Mucosa of descending colon (tissue), 3 donors: ENCODE measurements at regions not wholly inside any gene's neighbourhood (a gene's known extent, or its start where the extent isn't known, plus 50 kb on each side); places are given as distances from the start of the nearest gene placed in this dataset.
A peak's percentile ranks its signal among the peaks of the same experiment; 100 is the strongest.

Source experiments
- ATAC-seq: fragments of 200-7000 bp; cut with Tn5 transposase; one replicate; pipeline ENCODE4 v1.9.1; 2020; ENCODE audit warnings: mild to moderate bottlenecking, moderate library complexity
- DNase-seq, 3 donors: peaks; one replicate each; pipeline ENCODE4 v3.0.0-alpha.2; 2020
- H3K36me3 ChIP-seq: fragments of 200-600 bp; one replicate; pipeline ENCODE4 v1.8.0; 2021; ENCODE audit warnings: low read depth, mild to moderate bottlenecking
- H3K4me1 ChIP-seq: fragments of 200-600 bp; one replicate; pipeline ENCODE4 v1.8.0; 2021; ENCODE audit warnings: low read depth, mild to moderate bottlenecking
- H3K4me3 ChIP-seq: fragments of 200-600 bp; one replicate; pipeline ENCODE4 v1.8.0; 2021; ENCODE audit warnings: mild to moderate bottlenecking
- H3K9me3 ChIP-seq: fragments of 200-600 bp; one replicate; pipeline ENCODE4 v1.8.0; 2021; ENCODE audit warnings: mild to moderate bottlenecking
- intact Hi-C, 2 donors: fragments of 100-400 bp; cut with DNase I in 1 of 2; cut with micrococcal nuclease in 1 of 2; formaldehyde crosslinking; loops; one replicate each; pipeline versions ENCODE4 v1.11.0 to v1.11.1; 2022; cut with DNase I, micrococcal nuclease
- TF ChIP-seq, protein P1 (sequence below): fragments of 200-600 bp; IDR thresholded peaks from one replicate; pipeline ENCODE4 v1.8.0; 2022; ENCODE audit warnings: antibody characterized with exemption, mild to moderate bottlenecking
- donor health status: DM: no; HTN: no; CAD: no; lungs with moderate emphysema.
- donor health status: DM: no; HTN: no; CAD: no.
- donor health status: DM: no; HTN: yes; CAD: no.

- intact Hi-C loops = loop anchor here in 1 of 2 donors (10.0 kb wide), 1 partner anchor 86 kb away; the partner anchor contains the start of gene CEBPB
- ATAC-seq = no peak
- Histone ChIP-seq H3K9me3 (no peaks in the 10 kb centered on the region), H3K36me3 (no peaks in the 10 kb centered on the region), H3K4me1 (peaks cover 13% of the 10 kb centered on the region), H3K4me3 (no peak overlapping the region)
- DNase-seq = peak in 1 of 3 donors; percentile 22
- TF ChIP-seq, protein P1, sequence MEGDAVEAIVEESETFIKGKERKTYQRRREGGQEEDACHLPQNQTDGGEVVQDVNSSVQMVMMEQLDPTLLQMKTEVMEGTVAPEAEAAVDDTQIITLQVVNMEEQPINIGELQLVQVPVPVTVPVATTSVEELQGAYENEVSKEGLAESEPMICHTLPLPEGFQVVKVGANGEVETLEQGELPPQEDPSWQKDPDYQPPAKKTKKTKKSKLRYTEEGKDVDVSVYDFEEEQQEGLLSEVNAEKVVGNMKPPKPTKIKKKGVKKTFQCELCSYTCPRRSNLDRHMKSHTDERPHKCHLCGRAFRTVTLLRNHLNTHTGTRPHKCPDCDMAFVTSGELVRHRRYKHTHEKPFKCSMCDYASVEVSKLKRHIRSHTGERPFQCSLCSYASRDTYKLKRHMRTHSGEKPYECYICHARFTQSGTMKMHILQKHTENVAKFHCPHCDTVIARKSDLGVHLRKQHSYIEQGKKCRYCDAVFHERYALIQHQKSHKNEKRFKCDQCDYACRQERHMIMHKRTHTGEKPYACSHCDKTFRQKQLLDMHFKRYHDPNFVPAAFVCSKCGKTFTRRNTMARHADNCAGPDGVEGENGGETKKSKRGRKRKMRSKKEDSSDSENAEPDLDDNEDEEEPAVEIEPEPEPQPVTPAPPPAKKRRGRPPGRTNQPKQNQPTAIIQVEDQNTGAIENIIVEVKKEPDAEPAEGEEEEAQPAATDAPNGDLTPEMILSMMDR = no peak
Observed at GRCh38 chr20:50280851-50281655, 90.4 kb downstream of the CEBPB start.

DNA sequence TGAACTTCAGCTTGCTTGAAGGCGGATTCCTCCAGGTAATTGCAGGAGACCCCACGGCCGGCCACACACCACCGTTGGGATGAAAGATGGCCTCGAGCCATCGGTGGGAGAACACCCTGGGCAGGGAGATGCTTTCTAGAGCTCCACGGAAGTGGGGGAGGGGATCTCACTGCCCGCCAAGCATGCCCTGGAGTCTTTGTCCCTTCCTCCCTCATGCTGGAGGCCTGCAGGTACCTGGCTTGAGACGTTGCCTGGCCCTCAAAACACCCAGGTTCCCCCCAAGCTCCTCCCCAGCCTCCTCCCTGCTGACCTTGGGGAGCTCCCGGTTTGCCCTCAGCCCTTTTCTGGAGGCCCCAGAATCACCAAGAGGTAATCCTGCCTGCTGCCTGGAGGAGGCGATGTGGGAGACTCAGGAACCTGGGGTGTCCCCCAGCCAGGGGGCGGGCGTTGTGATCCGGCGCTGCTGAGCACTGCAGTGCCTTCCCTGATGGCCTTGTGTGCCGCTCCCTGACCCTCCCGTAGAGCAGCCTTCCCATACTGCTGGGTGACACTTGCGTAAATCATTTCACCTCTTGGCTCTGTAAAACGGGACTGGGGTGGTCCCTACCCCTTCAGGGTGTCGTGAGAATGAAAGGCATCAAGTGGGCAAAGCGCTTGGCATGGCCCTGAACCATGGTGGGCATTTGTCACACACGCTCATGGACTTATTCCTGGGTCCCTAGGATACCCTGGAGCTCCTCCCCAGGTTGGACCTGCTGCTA is 91.4 kb downstream of the CEBPB start:
- H3K4me3 ChIP-seq = no peak overlapping the region
- DNase-seq (peak in 2 of 3 donors; percentile 23 to 46), ATAC-seq (no peak)
- H3K4me1 ChIP-seq = peaks cover 13% of the 10 kb centered on the region
- no peaks in the 10 kb centered on the region for H3K36me3 ChIP-seq
- no peaks in the 10 kb centered on the region for H3K9me3 ChIP-seq
- TF ChIP-seq, protein P1 = no peak
- intact Hi-C loops = loop anchor here in 1 of 2 donors (10.0 kb wide), 1 partner anchor 87 kb away; the partner anchor contains the start of gene CEBPB

DNA sequence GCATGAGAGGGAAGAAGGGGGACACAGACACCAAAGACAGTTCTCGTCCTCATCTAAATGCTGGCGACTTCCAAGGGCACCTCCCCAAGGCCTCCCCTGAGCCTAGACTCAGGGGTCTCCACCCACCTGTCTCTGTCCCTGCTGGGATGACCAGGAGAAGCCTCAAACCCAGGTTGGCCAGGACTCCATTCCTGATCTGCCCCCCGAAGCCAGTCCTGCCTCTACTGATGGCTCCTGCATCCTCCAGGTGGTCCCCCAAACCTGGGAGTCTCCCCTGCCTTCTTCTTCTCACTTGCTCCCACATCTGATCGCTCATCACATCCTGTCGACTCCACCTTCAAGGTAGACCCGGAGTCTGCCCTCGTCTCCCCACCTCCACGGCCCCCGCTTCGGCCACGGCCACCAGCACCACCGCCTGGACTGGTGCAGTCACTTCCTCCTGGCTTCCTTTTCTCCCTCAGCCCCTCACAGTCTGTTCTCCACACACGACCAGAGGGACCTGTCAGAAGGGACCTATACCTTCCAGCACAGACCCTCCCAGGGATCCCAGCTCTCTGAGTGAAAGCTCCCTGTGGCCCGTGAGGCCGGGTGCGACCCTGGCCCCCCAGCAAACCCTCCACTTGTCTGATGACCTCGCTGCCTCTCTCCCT is 92.1 kb downstream of the CEBPB start:
- Histone ChIP-seq H3K9me3 (no peaks in the 10 kb centered on the region), H3K4me3 (no peak overlapping the region), H3K4me1 (peaks cover 13% of the 10 kb centered on the region), H3K36me3 (no peaks in the 10 kb centered on the region)
- ATAC-seq = no peak
- intact Hi-C loops = loop anchor here in 1 of 2 donors (10.0 kb wide), 1 partner anchor 88 kb away; the partner anchor contains the start of gene CEBPB
- TF ChIP-seq, protein P1 = no peak
- DNase-seq = peak in 1 of 3 donors; percentile 26

DNA sequence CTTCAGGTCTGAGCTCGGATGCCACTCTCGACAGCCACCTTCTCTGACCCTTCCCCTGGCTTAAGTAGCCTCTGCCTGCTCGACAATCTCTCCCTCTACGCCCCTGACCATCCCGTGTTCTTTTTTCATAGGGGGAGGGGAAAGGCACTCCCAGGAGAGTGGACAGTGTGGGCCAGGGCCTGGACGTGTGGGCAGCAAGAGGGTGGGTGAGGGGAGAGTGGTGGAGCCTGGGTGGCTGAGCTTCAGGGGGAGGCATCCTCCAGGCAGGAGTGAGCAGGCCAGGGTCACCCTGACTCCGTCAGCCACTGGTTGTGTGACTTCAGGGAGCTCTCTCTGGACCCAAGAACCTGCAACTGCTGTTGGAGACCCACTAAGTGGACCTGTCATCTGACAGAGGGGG is 92.7 kb downstream of the CEBPB start:
- peaks cover 13% of the 10 kb centered on the region for H3K4me1 ChIP-seq

More for the DNA sequence above, 92.7 kb downstream of the CEBPB start:
- TF ChIP-seq, protein P1 = no peak
- Histone ChIP-seq H3K9me3 (no peaks in the 10 kb centered on the region), H3K36me3 (no peaks in the 10 kb centered on the region), H3K4me3 (no peak overlapping the region)
- intact Hi-C loops = loop anchor here in 1 of 2 donors (10.0 kb wide), 1 partner anchor 89 kb away; the partner anchor contains the start of gene CEBPB
- DNase-seq (peak in 1 of 3 donors; percentile 45), ATAC-seq (no peak)
